HCT116 (cell line): ENCODE measurements at regions not wholly inside any gene's neighbourhood (a gene's known extent, or its start where the extent isn't known, plus 50 kb on each side); places are given as distances from the start of the nearest gene placed in this dataset.

ENCODE experiments used
- CTCF ChIP-seq, 3 experiments: fragments of 200-600 bp in 1 of 3; sonication (generic) in 1 of 3; IDR thresholded peaks in 2 of 3; conservative IDR thresholded peaks in 1 of 3; 2 replicates each; pipeline ENCODE4 v1.5.1; 2012 to 2017; ENCODE audit warnings: low read depth in 2 of 3, low read length in 2 of 3, antibody characterized with exemption in 1 of 3, borderline replicate concordance in 1 of 3, control low read depth in 1 of 3, mild to moderate bottlenecking in 1 of 3, mixed read lengths in 1 of 3, mixed run types in 1 of 3, moderate library complexity in 1 of 3; ENCODE audit not compliant: insufficient read depth in 1 of 3
- JUND ChIP-seq: IDR thresholded peaks from 2 replicates; pipeline ENCODE4 v1.6.1; 2012
- POLR2A ChIP-seq: IDR thresholded peaks from 2 replicates; pipeline ENCODE4 v1.7.0; 2011; ENCODE audit warnings: borderline replicate concordance; ENCODE audit not compliant: insufficient read depth, insufficient read length; ENCODE audit errors: extremely low read depth
- YY1 ChIP-seq: IDR thresholded peaks from 2 replicates; pipeline ENCODE4 v1.6.1; 2011; ENCODE audit warnings: low read length, low read depth, moderate library complexity, mild to moderate bottlenecking; ENCODE audit not compliant: insufficient replicate concordance; ENCODE audit errors: extremely low read depth

- TF ChIP-seq JUND (no peak), POLR2A (no peak), YY1 (no peak), CTCF (IDR thresholded peaks at IDR 0.05 in 2 of 3, conservative IDR thresholded peaks at IDR 0.05 in 1 of 3; ENCODE audit: borderline replicate concordance in 1 of 3, insufficient read depth in 1 of 3, low read depth in 2 of 3, low read length in 2 of 3) (no peak)
Measured at GRCh38 chr14:97773598-97773997, 976.4 kb downstream of the VRK1 start.
